ENCODE measurements at regions not wholly inside any gene's neighbourhood (a gene's known extent, or its start where the extent isn't known, plus 50 kb on each side); places are given as distances from the start of the nearest gene placed in this dataset.

DNA sequence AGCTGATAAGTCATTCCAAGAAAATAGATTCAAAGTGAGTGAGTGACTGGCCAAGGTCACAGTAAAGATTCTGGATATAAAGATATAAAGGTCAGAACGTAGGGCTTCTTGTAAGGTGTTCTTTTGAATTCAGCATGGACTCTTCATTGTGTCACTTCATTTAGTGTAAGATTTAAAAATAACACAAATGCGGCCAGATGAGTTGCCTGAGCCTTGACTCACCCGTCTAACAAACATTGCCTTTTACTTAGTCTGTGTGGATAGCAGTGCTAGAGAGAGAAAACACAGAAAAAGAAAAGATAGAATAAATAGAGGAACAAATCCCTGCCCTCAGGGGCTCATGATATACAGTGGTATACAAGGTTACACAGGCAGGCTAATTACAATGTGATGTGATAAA is 223.4 kb downstream of the PLPP3 start:
- Histone ChIP-seq H3K27ac (no peak overlapping the region), H3K4me2 (no peak overlapping the region), H3K4me1 (no peaks in the 10 kb centered on the region), H3K9me3 (no peaks in the 10 kb centered on the region), H3K4me3 (no peak overlapping the region)
- CTCF ChIA-PET: interaction anchor here (1.0 kb wide), 1 partner anchor 11 kb away, joined by 3 read pairs; no protein-coding TSS in a partner anchor
- no peak for TF ChIP-seq JUN (IDR thresholded peaks at IDR 0.05)
- ATAC-seq: no peak
- no peak for DNase-seq (ENCODE audit: low read depth in 1 of 2, low spot score in 1 of 2)
- no peak for FAIRE-seq
- 65% methylated on average over 3 of the region's 3 CpGs for WGBS (ENCODE audit: missing lambda C conversion rate)
- POLR2A ChIA-PET: no interaction called here

DNA sequence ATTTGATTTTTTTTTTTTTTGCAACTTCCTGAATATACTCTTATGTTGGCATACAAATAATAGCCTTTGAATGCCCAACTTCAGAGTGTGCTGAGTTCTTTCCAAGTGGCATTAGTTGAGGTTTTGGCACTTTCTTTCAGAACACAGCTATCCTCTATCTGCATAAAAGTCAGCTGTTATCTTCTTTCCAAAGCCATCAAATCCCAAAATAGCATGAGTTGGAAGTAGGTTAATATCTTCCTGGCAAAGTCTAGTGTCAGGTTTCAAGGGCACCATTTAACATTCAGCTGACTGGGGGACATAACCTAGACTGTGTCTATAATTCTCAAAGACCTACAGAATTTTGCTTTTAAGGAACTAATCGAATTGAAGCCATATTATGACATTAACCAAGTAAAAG is 223.9 kb downstream of the PLPP3 start:
- H3K27ac ChIP-seq: no peak overlapping the region
- no peak overlapping the region for H3K4me3 ChIP-seq
- 18% methylated on average over 1 of the region's 1 CpG for WGBS (ENCODE audit: missing lambda C conversion rate)
- TF ChIP-seq, protein P1, sequence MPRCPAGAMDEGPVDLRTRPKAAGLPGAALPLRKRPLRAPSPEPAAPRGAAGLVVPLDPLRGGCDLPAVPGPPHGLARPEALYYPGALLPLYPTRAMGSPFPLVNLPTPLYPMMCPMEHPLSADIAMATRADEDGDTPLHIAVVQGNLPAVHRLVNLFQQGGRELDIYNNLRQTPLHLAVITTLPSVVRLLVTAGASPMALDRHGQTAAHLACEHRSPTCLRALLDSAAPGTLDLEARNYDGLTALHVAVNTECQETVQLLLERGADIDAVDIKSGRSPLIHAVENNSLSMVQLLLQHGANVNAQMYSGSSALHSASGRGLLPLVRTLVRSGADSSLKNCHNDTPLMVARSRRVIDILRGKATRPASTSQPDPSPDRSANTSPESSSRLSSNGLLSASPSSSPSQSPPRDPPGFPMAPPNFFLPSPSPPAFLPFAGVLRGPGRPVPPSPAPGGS (IDR thresholded peaks at IDR 0.05): no peak
- TF ChIP-seq FOSB (CRISPR knock-in tag; IDR thresholded peaks at IDR 0.05) (no peak), NPAS2 (CRISPR knock-in tag; IDR thresholded peaks at IDR 0.05; ENCODE audit: borderline replicate concordance) (no peak), CBX2 (IDR thresholded peaks at IDR 0.05; ENCODE audit: borderline replicate concordance, low read depth) (no peak), TP53 (CRISPR knock-in tag; IDR thresholded peaks at IDR 0.05) (no peak), RAD21 (conservative IDR thresholded peaks at IDR 0.05 in 1 of 2, IDR thresholded peaks at IDR 0.05 in 1 of 2) (no peak), FOXS1 (CRISPR knock-in tag; IDR thresholded peaks at IDR 0.05) (no peak), MYC (IDR thresholded peaks at IDR 0.05; ENCODE audit: borderline replicate concordance, low read length) (no peak), RCOR1 (IDR thresholded peaks at IDR 0.05; ENCODE audit: low read depth, low read length) (no peak), NR3C1 (IDR thresholded peaks at IDR 0.05) (no peak), JUNB (IDR thresholded peaks at IDR 0.05) (no peak), GATA3 (IDR thresholded peaks at IDR 0.05; ENCODE audit: borderline replicate concordance) (no peak), ZSCAN20 (CRISPR knock-in tag; IDR thresholded peaks at IDR 0.05) (no peak), ZC3H11A (IDR thresholded peaks at IDR 0.05) (no peak), EHF (CRISPR knock-in tag; IDR thresholded peaks at IDR 0.05) (no peak), CBX8 (IDR thresholded peaks at IDR 0.05) (no peak)
- TF ChIP-seq, protein P2, sequence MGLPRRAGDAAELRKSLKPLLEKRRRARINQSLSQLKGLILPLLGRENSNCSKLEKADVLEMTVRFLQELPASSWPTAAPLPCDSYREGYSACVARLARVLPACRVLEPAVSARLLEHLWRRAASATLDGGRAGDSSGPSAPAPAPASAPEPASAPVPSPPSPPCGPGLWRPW (IDR thresholded peaks at IDR 0.05): no peak
- TF ChIP-seq, protein P3, sequence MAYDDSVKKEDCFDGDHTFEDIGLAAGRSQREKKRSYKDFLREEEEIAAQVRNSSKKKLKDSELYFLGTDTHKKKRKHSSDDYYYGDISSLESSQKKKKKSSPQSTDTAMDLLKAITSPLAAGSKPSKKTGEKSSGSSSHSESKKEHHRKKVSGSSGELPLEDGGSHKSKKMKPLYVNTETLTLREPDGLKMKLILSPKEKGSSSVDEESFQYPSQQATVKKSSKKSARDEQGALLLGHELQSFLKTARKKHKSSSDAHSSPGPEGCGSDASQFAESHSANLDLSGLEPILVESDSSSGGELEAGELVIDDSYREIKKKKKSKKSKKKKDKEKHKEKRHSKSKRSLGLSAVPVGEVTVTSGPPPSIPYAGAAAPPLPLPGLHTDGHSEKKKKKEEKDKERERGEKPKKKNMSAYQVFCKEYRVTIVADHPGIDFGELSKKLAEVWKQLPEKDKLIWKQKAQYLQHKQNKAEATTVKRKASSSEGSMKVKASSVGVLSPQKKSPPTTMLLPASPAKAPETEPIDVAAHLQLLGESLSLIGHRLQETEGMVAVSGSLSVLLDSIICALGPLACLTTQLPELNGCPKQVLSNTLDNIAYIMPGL (CRISPR knock-in tag; IDR thresholded peaks at IDR 0.05; ENCODE audit: borderline replicate concordance): no peak
- ChIA-PET POLR2A (no interaction called here), CTCF (no interaction called here)
- no peak for ATAC-seq
- no peak for DNase-seq (ENCODE audit: low read depth in 1 of 2, low spot score in 1 of 2)
- FAIRE-seq: no peak
- H3K4me2 ChIP-seq: no peak overlapping the region
- no peaks in the 10 kb centered on the region for H3K4me1 ChIP-seq
- no peaks in the 10 kb centered on the region for H3K9me3 ChIP-seq

DNA sequence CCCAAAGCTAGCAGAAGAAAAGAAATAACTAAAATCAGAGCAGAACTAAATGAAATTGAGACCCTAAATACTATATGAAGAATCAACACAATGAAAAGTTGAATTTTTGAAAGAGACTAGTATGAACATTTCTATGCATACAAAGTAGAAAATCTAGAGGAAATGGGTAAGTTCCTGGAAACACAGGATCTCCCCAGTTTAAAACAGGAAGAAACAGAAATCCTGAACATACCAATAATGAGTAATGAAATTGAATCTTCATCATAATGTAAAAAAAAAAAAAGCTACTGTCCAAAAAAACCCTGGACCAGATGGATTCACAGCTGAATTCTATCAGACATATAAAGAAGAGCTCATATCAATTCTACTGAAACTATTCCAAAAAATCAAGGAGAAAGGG is 233.5 kb downstream of the PLPP3 start:
- ChIA-PET POLR2A (no interaction called here), CTCF (no interaction called here)
- no peaks in the 10 kb centered on the region for H3K4me1 ChIP-seq
- ATAC-seq: no peak
- TF ChIP-seq, protein P4, sequence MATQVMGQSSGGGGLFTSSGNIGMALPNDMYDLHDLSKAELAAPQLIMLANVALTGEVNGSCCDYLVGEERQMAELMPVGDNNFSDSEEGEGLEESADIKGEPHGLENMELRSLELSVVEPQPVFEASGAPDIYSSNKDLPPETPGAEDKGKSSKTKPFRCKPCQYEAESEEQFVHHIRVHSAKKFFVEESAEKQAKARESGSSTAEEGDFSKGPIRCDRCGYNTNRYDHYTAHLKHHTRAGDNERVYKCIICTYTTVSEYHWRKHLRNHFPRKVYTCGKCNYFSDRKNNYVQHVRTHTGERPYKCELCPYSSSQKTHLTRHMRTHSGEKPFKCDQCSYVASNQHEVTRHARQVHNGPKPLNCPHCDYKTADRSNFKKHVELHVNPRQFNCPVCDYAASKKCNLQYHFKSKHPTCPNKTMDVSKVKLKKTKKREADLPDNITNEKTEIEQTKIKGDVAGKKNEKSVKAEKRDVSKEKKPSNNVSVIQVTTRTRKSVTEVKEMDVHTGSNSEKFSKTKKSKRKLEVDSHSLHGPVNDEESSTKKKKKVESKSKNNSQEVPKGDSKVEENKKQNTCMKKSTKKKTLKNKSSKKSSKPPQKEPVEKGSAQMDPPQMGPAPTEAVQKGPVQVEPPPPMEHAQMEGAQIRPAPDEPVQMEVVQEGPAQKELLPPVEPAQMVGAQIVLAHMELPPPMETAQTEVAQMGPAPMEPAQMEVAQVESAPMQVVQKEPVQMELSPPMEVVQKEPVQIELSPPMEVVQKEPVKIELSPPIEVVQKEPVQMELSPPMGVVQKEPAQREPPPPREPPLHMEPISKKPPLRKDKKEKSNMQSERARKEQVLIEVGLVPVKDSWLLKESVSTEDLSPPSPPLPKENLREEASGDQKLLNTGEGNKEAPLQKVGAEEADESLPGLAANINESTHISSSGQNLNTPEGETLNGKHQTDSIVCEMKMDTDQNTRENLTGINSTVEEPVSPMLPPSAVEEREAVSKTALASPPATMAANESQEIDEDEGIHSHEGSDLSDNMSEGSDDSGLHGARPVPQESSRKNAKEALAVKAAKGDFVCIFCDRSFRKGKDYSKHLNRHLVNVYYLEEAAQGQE (IDR thresholded peaks at IDR 0.05): no peak
- TF ChIP-seq KDM5A (IDR thresholded peaks at IDR 0.05): no peak
- no peaks in the 10 kb centered on the region for H3K9me3 ChIP-seq
- DNase-seq (ENCODE audit: low read depth in 1 of 2, low spot score in 1 of 2): no peak
- FAIRE-seq: no peak
- H3K27ac ChIP-seq: no peak overlapping the region
- no peak overlapping the region for H3K4me3 ChIP-seq
- H3K4me2 ChIP-seq: no peak overlapping the region
